Mononuclear cell (primary cell): ENCODE measurements at regions not wholly inside any gene's neighbourhood (a gene's known extent, or its start where the extent isn't known, plus 50 kb on each side); places are given as distances from the start of the nearest gene placed in this dataset.
"Not testable (repeated sequence)": the region's sequence is repeated elsewhere in the genome, so short reads cannot be mapped to it uniquely, and the experiment has no call there.

ENCODE experiments used
- H3K27me3 ChIP-seq: 2 replicates; pipeline ENCODE4 v1.6.0; 2011; ENCODE audit warnings: low read length, control low read depth; ENCODE audit not compliant: insufficient read depth
- H3K4me1 ChIP-seq: 2 replicates; pipeline ENCODE4 v1.5.1; 2011; ENCODE audit warnings: mild to moderate bottlenecking, low read length, control low read depth; ENCODE audit not compliant: insufficient read depth
- H3K4me3 ChIP-seq: 2 replicates; pipeline ENCODE4 v1.5.1; 2011; ENCODE audit warnings: mild to moderate bottlenecking, low read length, moderate library complexity
- H3K9me3 ChIP-seq: 2 replicates; pipeline ENCODE4 v1.5.1; 2011; ENCODE audit warnings: low read depth, mild to moderate bottlenecking, control low read depth, low read length

DNA sequence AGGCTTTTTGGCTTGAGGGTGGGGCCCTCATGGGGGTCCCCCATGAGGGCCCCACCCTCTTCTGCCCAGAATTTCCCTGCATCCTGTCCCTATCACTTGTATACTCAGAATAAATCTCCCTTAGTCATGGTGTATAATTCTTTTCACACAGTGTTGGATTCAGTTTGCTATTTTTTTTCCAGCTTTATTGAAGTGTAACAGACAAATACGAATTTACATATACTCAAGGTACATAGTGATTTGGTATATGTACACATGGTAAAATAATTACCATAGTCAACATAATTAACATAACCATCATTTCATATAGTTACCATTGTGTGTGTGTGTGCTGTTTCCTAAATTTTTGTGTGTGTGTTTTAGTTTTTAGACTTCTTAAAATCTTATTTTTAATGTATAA is 289.4 kb downstream of the CNTNAP3B start:
- H3K27me3 ChIP-seq, H3K9me3 ChIP-seq, H3K4me3 ChIP-seq, H3K4me1 ChIP-seq: not testable (repeated sequence)

GRCh38 chr9:41838953-41839352 is 290.3 kb downstream of the CNTNAP3B start:
- not testable (repeated sequence) for H3K9me3 ChIP-seq, H3K4me1 ChIP-seq, H3K27me3 ChIP-seq, H3K4me3 ChIP-seq

DNA sequence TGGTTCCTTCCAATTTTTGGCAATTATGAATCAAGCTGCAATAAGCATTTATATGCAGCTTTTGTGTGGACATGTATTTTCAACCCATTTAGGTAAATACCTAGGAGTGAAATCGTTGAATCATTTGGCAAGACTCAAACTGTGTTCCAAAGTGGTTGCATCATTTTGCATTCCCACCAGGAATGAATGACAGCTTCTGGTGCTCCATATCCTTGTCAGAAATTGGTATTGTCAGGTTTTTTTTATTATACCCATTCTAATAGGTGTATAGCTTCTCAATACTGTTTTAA is 290.7 kb downstream of the CNTNAP3B start:
- not testable (repeated sequence) for H3K27me3 ChIP-seq, H3K4me3 ChIP-seq, H3K4me1 ChIP-seq, H3K9me3 ChIP-seq

DNA sequence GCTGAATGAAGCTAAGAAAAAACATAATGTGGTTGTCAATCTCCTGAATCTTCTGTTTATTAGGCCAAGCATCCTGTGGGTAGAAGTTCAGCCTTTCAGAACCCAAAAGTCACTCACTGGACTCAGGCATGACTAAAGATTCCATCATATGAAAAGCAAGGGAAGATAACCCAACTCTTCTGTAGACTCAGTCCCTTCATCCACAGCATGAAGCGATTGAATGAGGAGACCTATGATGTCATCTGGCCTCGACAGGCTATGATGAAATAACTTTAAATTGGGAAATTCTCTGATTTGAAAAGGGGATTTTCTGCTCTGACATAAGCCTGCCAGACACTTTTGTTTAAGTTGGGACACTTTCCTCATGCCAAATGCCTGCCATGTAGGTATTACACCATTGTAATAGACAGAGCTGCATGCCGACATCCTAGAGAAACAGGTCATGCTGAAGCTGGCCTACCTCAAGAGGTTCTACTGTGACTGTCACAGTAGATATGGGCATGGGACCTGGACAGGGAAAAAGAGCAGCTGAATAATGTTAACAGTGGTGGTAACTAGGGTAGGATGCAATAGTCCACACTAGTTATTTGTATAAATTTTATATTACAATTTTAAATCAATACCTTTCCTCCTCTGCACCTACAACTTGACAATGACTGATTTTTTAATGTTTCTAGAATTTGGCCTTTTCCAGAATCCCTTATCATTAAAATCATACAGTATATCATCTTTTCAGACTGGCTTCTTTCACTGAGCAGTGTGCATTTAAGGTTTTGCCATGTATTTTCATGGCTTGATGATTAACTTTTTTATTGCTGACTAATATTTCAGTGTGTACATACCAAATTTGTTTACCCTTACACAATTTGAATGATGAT is 291.3 kb downstream of the CNTNAP3B start:
- not testable (repeated sequence) for H3K4me3 ChIP-seq, H3K27me3 ChIP-seq, H3K4me1 ChIP-seq, H3K9me3 ChIP-seq

GRCh38 chr9:41833108-41833507 is 296.1 kb downstream of the CNTNAP3B start:
- not testable (repeated sequence) for H3K27me3 ChIP-seq, H3K4me3 ChIP-seq, H3K4me1 ChIP-seq, H3K9me3 ChIP-seq

DNA sequence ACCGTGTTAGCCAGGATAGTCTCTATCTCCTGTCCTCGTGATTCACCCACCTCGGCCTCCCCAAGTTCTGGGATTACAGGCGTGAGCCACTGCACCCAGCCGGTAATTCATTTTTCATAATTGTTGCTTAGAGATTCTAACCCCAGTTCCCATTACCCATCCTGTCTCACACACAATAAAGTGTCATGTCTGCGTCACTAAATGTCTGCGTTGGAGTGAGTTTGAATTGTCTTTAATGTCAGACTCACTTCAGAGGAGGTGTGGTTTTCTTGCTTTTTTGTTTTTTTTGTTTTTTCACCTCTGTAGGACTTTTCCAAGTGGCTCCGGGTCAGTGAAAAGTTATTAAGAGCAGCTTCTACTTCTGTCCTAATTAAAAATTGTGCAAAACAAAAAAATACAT is 304.5 kb downstream of the CNTNAP3B start:
- H3K27me3 ChIP-seq, H3K4me1 ChIP-seq, H3K9me3 ChIP-seq, H3K4me3 ChIP-seq: not testable (repeated sequence)

DNA sequence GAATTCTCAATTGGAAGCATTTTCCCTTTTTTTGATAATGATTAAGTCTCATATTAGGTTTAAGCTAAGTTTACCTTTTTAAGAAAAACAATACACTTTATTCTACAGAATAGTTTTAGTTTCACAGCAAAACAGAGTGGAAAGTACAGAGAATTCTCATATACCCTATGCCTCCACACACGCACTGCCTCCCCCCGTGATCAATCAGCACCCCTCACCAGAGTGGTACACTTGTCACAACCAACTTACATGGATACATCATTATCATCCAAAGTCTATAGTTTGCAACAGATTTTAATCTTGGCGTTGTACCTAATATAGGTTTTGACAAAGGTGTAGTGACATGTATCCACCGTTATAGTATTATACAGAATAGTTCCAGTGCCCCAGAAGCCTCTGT is 326.5 kb downstream of the CNTNAP3B start:
- not testable (repeated sequence) for H3K4me1 ChIP-seq, H3K4me3 ChIP-seq, H3K9me3 ChIP-seq

GRCh38 chr9:41798684-41799083 is 330.5 kb downstream of the CNTNAP3B start:
- not testable (repeated sequence) for H3K27me3 ChIP-seq, H3K4me3 ChIP-seq, H3K9me3 ChIP-seq, H3K4me1 ChIP-seq

More for the DNA sequence above, 326.5 kb downstream of the CNTNAP3B start:
- H3K27me3 ChIP-seq, result not testable (repeated sequence)

DNA sequence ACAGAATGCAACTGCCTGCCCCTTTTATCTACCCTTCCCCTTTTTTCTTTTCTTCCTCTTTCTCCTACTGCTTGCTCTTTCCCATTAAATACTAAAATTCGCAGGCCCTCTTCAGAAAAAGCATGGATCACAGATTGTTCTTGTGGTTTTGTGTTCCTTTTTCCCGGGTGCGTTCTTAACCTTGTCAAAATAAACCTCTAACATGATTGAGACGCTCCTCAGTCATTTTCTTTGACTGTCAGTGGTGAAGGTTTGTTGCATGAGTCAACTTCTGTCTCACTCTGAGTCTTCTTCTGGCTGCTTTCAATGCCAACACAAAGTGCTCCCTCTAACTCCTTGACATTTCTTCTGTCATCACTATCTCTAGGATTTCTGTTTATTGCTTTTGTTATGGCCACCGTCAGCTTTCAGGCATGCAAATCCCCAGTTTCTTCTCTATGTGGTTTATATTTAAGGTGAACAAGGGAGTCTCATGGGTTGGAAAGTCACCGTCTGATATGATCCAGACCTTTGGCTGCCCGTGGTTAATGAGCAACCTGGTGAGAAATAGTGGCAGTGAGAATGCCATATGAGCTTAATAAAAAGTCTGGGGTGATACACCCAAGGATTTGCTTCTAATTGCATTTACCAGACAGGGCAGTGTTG is 338.4 kb downstream of the CNTNAP3B start:
- not testable (repeated sequence) for H3K4me3 ChIP-seq, H3K27me3 ChIP-seq, H3K4me1 ChIP-seq, H3K9me3 ChIP-seq

- H3K4me3 ChIP-seq, H3K27me3 ChIP-seq, H3K4me1 ChIP-seq, H3K9me3 ChIP-seq: not testable (repeated sequence)
These were observed 339.2 kb downstream of the CNTNAP3B start for GRCh38 chr9:41790007-41790406.

DNA sequence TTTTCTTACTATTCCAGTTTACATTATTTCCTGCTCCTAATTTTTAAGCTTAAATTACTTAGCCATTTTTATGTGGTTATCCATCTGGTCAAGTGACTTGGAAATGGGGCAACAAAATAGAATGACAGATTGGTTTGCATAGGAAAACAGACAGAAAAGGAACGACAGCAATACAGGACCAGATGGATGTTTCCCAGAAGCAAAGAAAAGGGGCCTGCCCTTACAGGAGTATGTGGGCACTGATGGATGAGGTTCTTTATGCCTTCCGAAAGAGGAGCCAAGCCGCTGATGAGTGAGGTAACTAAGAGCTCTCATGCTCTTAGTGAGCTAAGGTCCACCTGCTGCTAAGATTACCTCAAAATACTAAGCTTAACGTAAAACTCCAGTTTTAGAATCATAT is 339.8 kb downstream of the CNTNAP3B start:
- not testable (repeated sequence) for H3K4me3 ChIP-seq, H3K27me3 ChIP-seq, H3K4me1 ChIP-seq, H3K9me3 ChIP-seq

- not testable (repeated sequence) for H3K4me3 ChIP-seq, H3K27me3 ChIP-seq, H3K4me1 ChIP-seq, H3K9me3 ChIP-seq
These were observed 341.3 kb downstream of the CNTNAP3B start for GRCh38 chr9:41787951-41788350.

- not testable (repeated sequence) for H3K9me3 ChIP-seq, H3K4me3 ChIP-seq
These were observed 342.0 kb downstream of the CNTNAP3B start for GRCh38 chr9:41787270-41787669.

GRCh38 chr9:41784006-41784405 is 345.2 kb downstream of the CNTNAP3B start:
- not testable (repeated sequence) for H3K27me3 ChIP-seq, H3K4me1 ChIP-seq, H3K4me3 ChIP-seq, H3K9me3 ChIP-seq

More at GRCh38 chr9:41787270-41787669, 342.0 kb downstream of the CNTNAP3B start:
- not testable (repeated sequence) for H3K27me3 ChIP-seq, H3K4me1 ChIP-seq

DNA sequence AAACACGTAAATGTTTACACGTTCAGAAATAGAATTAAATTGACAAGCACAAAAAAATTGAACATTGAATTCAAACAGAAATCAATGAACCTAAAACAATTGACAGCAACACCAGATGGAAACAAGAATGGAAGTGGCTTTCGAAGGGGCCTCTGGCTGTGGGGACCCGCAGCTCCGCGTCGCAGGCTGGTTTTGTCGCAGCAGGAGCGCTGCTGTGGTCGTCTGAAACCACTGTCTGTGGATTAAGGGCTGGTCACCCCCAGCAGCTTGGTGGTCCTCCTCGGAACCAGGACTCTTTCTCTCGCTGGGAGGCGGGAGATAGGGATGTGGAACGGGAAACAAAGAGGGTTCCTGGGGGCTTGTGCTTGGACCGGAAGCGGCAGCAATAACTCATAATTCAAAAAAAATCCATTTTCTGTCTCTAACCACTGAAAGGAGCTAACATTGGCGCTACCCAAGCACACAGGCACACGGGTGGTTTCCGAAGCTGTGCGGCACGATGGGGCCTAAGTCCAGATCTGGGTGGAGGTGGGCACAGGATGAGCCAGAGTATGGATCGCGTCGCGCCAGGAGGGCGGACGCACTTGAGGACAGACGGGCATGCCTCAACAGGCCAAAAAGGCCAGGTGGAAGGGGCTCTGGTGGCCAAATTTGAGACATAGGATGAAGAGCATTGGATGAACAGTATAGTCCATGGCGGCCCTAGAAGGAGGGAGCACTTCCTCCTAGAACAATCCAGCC is 346.0 kb downstream of the CNTNAP3B start:
- not testable (repeated sequence) for H3K4me1 ChIP-seq, H3K4me3 ChIP-seq, H3K27me3 ChIP-seq, H3K9me3 ChIP-seq

DNA sequence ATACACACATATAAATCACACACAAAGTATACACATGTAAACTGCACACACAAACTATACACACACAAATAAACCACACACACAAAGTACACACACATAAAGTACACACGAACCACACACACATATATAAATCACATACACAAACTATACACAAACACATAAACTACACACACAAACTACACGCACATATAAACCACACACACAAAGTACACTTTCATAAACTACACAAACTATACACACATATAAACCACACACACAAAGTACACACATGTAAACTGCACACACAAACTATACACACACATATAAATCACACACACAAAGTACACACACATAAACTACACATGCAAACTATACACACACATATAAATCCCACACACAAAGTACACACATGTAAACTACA is 347.3 kb downstream of the CNTNAP3B start:
- not testable (repeated sequence) for H3K27me3 ChIP-seq, H3K9me3 ChIP-seq

More for the DNA sequence above, 347.3 kb downstream of the CNTNAP3B start:
- H3K4me3 ChIP-seq, H3K4me1 ChIP-seq: not testable (repeated sequence)
